Spinal cord (tissue), 9 donors: ENCODE measurements at regions not wholly inside any gene's neighbourhood (a gene's known extent, or its start where the extent isn't known, plus 50 kb on each side); places are given as distances from the start of the nearest gene placed in this dataset.
"Not testable (repeated sequence)": the region's sequence is repeated elsewhere in the genome, so short reads cannot be mapped to it uniquely, and the experiment has no call there.

ENCODE experiments used
- DNase-seq, 6 donors: peaks; one replicate each; pipeline versions ENCODE4 v3.0.0 to v3.0.0-alpha.2; 2013 to 2015; ENCODE audit warnings: low spot score in 6 of 6, low read depth in 4 of 6
- H3K27ac ChIP-seq: one replicate; pipeline ENCODE4 v1.5.1; 2013; ENCODE audit warnings: low read depth, low read length, control low read depth
- H3K27me3 ChIP-seq: one replicate; pipeline ENCODE4 v1.6.1; 2013; ENCODE audit warnings: low read length; ENCODE audit not compliant: control insufficient read depth, insufficient read depth
- H3K36me3 ChIP-seq: one replicate; pipeline ENCODE4 v1.6.1; 2013; ENCODE audit warnings: low read length; ENCODE audit not compliant: control insufficient read depth, insufficient read depth
- H3K4me1 ChIP-seq: one replicate; pipeline ENCODE4 v1.6.1; 2013; ENCODE audit warnings: low read length; ENCODE audit not compliant: control insufficient read depth, insufficient read depth
- H3K4me3 ChIP-seq: one replicate; pipeline ENCODE4 v1.5.1; 2013; ENCODE audit warnings: low read depth, low read length, control low read depth
- H3K9me3 ChIP-seq: one replicate; pipeline ENCODE4 v1.6.1; 2013; ENCODE audit warnings: low read length; ENCODE audit not compliant: control insufficient read depth, insufficient read depth
- whole genome bisulfite sequencing: methylation state at CpG from one replicate; pipeline ENCODE4 v1.1.5; 2013; ENCODE audit warnings: missing lambda C conversion rate; ENCODE audit not compliant: insufficient coverage; 5-methylcytosine and 5-hydroxymethylcytosine counted together
- donor health status: healthy.

- Histone ChIP-seq H3K4me3 (no peak overlapping the region), H3K27ac (no peak overlapping the region), H3K9me3 (no peaks in the 10 kb centered on the region), H3K36me3 (no peaks in the 10 kb centered on the region), H3K4me1 (no peaks in the 10 kb centered on the region), H3K27me3 (no peaks in the 10 kb centered on the region)
- WGBS: 84% methylated on average over 2 of the region's 5 CpGs
- DNase-seq: no peak
These were observed 113.7 kb upstream of the EPB41L4A start for GRCh38 chr5:112532654-112533360.

GRCh38 chr5:112533362-112533761, 114.3 kb upstream of the EPB41L4A start:
- no CpG with 5 or more reads among the region's 1 CpG for WGBS
- Histone ChIP-seq H3K4me1 (no peaks in the 10 kb centered on the region), H3K4me3 (no peak overlapping the region), H3K27ac (no peak overlapping the region), H3K27me3 (no peaks in the 10 kb centered on the region), H3K9me3 (no peaks in the 10 kb centered on the region), H3K36me3 (no peaks in the 10 kb centered on the region)
- no peak for DNase-seq

- no peak for DNase-seq
- WGBS: 71% methylated on average over 1 of the region's 1 CpG
- Histone ChIP-seq H3K9me3 (no peaks in the 10 kb centered on the region), H3K27ac (no peak overlapping the region), H3K27me3 (no peaks in the 10 kb centered on the region), H3K4me3 (no peak overlapping the region), H3K36me3 (no peaks in the 10 kb centered on the region), H3K4me1 (no peaks in the 10 kb centered on the region)
These were observed 115.0 kb upstream of the EPB41L4A start for GRCh38 chr5:112534067-112534583.

GRCh38 chr5:112534611-112535255, 115.7 kb upstream of the EPB41L4A start:
- no peaks in the 10 kb centered on the region for H3K36me3 ChIP-seq
- no peak overlapping the region for H3K27ac ChIP-seq
- no peaks in the 10 kb centered on the region for H3K9me3 ChIP-seq
- no peaks in the 10 kb centered on the region for H3K4me1 ChIP-seq
- no peak for DNase-seq
- H3K27me3 ChIP-seq: no peaks in the 10 kb centered on the region
- no peak overlapping the region for H3K4me3 ChIP-seq
- no CpG with 5 or more reads among the region's 4 CpGs for WGBS

GRCh38 chr5:112535356-112535755, 116.3 kb upstream of the EPB41L4A start:
- Histone ChIP-seq H3K4me1 (no peaks in the 10 kb centered on the region), H3K9me3 (no peaks in the 10 kb centered on the region), H3K36me3 (no peaks in the 10 kb centered on the region), H3K27me3 (no peaks in the 10 kb centered on the region), H3K27ac (no peak overlapping the region), H3K4me3 (no peak overlapping the region)
- 60% methylated on average over 1 of the region's 2 CpGs for WGBS
- DNase-seq: no peak

- H3K27me3 ChIP-seq, H3K36me3 ChIP-seq, H3K27ac ChIP-seq, H3K9me3 ChIP-seq, H3K4me1 ChIP-seq, DNase-seq, H3K4me3 ChIP-seq: not testable (repeated sequence)
- no CpG with 5 or more reads among the region's 3 CpGs for WGBS
These were observed 125.5 kb upstream of the EPB41L4A start for GRCh38 chr5:112544558-112544957.

- no peak overlapping the region for H3K27ac ChIP-seq
- no peak for DNase-seq
- 76% methylated on average over 3 of the region's 4 CpGs for WGBS
These were observed 128.0 kb upstream of the EPB41L4A start for GRCh38 chr5:112546946-112547592.

GRCh38 chr5:112548246-112548881, 129.3 kb upstream of the EPB41L4A start:
- H3K4me3 ChIP-seq: no peak overlapping the region
- WGBS: 81% methylated on average over 3 of the region's 4 CpGs
- H3K9me3 ChIP-seq: no peaks in the 10 kb centered on the region
- H3K36me3 ChIP-seq: no peaks in the 10 kb centered on the region
- H3K27me3 ChIP-seq: no peaks in the 10 kb centered on the region
- peaks cover 11% of the 10 kb centered on the region for H3K4me1 ChIP-seq
- no peak for DNase-seq
- H3K27ac ChIP-seq: no peak overlapping the region

More at GRCh38 chr5:112546946-112547592, 128.0 kb upstream of the EPB41L4A start:
- H3K4me3 ChIP-seq: no peak overlapping the region
- H3K36me3 ChIP-seq: no peaks in the 10 kb centered on the region
- no peaks in the 10 kb centered on the region for H3K9me3 ChIP-seq
- peaks cover 3% of the 10 kb centered on the region for H3K4me1 ChIP-seq
- no peaks in the 10 kb centered on the region for H3K27me3 ChIP-seq

- no peaks in the 10 kb centered on the region for H3K9me3 ChIP-seq
- DNase-seq: no peak
- peaks cover 11% of the 10 kb centered on the region for H3K4me1 ChIP-seq
- H3K27me3 ChIP-seq: no peaks in the 10 kb centered on the region
- H3K36me3 ChIP-seq: no peaks in the 10 kb centered on the region
- no peak overlapping the region for H3K4me3 ChIP-seq
- H3K27ac ChIP-seq: no peak overlapping the region
- WGBS: 90% methylated on average over 2 of the region's 4 CpGs
These were observed 130.1 kb upstream of the EPB41L4A start for GRCh38 chr5:112549127-112549526.
